T47D (cell line): ENCODE measurements at regions not wholly inside any gene's neighbourhood (a gene's known extent, or its start where the extent isn't known, plus 50 kb on each side); places are given as distances from the start of the nearest gene placed in this dataset.
"Not testable (repeated sequence)": the region's sequence is repeated elsewhere in the genome, so short reads cannot be mapped to it uniquely, and the experiment has no call there.

Experiments used
- DNase-seq, 2 experiments: peaks; one replicate each; pipeline versions ENCODE4 v3.0.0 to v3.0.0-alpha.2; 2011 to 2012; ENCODE audit warnings: low read depth in 1 of 2, low spot score in 1 of 2
- JUND ChIP-seq: IDR thresholded peaks from 2 replicates; pipeline ENCODE4 v1.6.1; 2012; ENCODE audit warnings: low read depth
- in situ Hi-C: cut with HindIII; loops from 2 replicates; pipeline ENCODE4 v1.10.0; 2016; ENCODE audit warnings: low sequenced_read_pairs, low pct_unique_long_range_greater_than_20kb

DNA sequence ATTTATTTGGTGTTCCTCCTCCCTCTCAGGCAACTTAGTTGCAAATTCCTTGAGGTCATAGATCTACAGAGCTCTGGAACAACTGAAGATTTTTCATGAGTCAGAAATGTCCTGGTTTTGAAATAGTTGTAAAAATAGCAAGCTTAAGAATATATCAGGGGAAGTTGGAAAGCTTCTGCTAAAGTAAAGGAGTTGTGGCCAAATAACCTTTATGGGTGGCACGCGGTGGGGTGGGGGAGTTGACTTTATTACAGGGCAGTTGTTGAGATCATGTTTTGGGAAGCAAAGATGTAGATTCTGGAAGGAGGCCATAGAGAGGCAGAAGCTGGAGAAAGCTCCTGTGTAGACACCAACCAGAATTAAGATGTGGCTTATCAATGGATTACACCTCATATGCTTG is 326.0 kb upstream of the MTPN start:
- in situ Hi-C loops: no loop called here
- TF ChIP-seq JUND: no peak
- DNase-seq: no peak

DNA sequence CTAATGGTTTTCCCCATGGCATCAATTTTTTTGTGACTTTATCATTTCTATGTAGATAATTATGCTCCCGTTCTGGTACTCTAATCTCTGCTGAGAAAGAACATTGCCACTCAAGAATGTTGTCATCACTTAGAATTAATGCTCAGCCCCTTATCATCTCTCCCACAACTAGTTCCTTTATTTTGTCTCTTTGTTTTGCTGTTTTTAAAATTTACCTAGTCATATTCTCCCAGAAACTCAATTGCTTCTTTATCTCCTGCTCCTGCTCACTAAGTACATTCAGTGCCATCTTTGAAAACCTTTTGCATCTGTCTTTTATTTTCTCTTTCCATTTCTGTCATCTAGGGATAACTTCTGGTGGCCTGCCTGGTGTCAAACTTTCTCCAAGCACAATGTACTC is 324.9 kb upstream of the MTPN start:
- no peak for DNase-seq
- in situ Hi-C loops: no loop called here
- no peak for TF ChIP-seq JUND

DNA sequence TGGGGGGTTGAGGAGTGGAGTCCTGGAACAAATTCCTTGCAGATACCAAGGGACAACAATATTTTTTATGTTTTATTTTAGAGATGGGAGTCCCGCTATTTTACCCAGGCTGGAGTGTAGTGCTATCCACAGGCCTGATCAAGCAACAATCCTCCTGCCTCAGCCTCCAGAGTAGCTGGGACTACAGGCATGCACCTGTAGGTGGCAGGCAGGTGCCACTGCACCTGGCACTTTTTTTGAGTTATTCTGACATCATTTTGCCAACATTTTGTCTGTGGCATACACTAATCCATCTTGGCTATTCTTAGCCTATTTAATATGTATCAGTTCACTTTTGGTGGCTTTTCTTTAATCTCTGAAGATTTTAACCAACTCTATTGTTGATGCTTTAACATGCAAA is 317.8 kb upstream of the MTPN start:
- in situ Hi-C loops: no loop called here
- peak in 1 of 2 experiments; percentile 2 for DNase-seq
- no peak for TF ChIP-seq JUND

DNA sequence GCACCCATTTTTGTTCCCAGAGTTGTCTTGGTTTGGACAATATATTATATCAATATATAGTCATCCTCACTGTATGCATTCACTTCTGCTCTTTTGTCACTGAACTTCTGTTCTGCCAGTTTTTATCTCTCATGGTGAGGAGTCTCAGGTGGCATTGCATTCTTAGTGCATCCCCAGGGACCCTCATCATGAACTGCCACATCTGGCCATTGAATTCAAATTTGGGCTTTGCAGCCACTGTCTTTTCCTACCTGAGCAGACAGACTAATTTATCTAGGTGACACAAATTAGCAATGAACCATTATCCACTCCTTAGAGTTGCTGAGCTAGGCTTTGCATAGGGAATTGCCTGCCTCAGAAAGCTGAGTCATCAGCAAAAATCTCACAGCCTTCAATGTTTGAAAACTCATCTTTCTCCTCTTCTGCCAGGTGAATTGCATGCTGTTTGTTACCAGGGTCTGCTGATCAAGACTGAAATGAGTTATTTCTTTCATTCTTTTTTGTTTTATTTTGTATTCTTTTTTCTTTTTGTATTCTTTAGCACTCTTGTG is 316.8 kb upstream of the MTPN start:
- in situ Hi-C loops: no loop called here
- no peak for DNase-seq
- no peak for TF ChIP-seq JUND

DNA sequence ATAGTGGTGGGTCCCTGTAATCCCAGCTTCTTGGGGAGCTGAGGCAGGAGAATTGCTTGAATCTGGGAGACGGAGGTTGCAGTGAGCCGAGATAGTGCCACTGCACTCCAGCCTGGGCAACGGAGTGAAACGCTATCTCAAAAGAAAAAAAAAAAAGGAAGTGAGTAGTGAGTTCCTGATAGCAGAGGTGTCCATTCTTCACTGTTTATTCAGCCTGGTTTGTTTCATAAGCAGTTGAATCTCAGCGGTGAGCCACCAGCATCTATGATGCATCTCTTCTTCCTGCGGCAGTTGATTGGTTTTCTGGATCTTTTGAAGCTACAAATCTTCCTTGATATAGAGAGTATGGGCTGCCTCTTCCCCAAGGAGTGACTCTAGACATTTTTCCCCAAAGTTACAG is 316.1 kb upstream of the MTPN start:
- in situ Hi-C loops: no loop called here
- no peak for TF ChIP-seq JUND
- DNase-seq: no peak

DNA sequence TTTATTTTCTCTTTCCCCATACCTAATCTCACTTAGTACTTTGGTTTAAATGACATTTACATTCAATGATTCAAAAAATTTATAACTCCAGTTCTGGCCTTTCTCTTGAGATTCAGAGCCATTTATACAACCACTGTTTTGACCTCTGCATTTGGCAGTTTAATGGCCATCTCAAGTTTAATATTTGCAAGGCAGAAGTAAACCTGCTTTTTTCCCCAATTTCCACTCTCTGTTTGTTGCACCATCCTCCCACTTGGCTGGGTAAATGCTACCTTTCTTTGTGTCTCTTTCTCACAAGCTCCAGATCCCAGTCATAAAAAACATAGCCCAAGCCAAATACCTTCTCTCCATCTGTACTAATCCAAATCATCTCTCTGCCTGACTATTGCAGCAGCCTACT is 315.2 kb upstream of the MTPN start:
- in situ Hi-C loops: no loop called here
- no peak for TF ChIP-seq JUND

DNA sequence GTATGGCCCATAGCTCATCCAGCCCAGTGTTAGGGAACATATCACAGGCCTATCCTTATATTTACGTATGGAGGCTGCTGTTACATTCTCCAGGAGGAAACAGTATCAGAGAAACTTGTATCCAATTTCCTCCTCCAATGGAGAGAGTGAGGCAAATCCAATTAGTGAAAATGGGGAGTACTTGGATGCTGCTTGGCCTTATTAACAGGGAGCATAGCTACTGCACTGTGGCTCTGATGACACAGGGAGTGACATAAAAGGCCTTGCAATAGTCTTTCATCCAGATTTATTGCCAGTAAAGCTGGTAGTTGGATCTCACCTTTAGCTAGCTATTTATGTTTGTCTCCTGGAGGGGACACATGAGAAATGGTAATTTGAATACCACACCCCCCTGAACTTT is 313.2 kb upstream of the MTPN start:
- DNase-seq: no peak
- in situ Hi-C loops: no loop called here

More for the DNA sequence above, 315.2 kb upstream of the MTPN start:
- no peak for DNase-seq

DNA sequence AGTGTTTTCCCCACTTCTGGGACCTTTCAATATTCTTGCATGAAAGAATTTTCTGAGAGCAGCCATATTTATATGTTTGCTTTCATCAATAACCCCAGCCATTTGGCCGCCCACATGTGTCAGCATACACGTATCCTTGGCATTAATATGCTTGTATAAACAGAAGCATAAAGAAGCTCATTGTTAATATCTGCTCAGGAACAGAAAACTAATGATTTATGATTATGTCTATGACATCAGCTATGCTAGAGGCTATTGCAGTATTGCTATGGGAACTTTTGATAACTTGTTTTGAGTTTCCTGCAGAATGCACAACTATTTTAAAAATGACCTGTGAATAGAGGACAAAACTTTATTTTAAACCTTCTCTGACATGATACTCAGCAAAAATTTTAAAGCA is 300.9 kb upstream of the MTPN start:
- no peak for DNase-seq
- in situ Hi-C loops: no loop called here
- TF ChIP-seq JUND: no peak

More for the DNA sequence above, 313.2 kb upstream of the MTPN start:
- TF ChIP-seq JUND: no peak

DNA sequence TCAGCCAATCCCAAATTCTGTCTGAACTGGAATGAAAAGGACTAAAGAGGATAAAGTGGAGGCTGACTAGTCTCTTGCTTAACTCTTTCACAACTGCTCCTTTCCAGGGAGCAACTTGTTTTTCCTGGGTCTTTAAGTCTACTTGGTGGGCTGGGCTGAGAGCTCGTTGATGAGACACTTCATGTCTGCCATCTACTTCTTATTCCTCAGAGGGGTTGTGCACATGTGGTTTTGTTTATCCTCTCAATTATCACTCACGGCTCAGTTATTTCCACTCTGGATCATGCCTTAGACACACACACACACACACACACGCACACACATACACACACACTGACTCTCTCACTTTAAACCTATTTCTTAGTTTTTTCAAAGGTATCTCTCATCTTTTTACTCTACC is 298.6 kb upstream of the MTPN start:
- in situ Hi-C loops: no loop called here
- no peak for DNase-seq
- no peak for TF ChIP-seq JUND

DNA sequence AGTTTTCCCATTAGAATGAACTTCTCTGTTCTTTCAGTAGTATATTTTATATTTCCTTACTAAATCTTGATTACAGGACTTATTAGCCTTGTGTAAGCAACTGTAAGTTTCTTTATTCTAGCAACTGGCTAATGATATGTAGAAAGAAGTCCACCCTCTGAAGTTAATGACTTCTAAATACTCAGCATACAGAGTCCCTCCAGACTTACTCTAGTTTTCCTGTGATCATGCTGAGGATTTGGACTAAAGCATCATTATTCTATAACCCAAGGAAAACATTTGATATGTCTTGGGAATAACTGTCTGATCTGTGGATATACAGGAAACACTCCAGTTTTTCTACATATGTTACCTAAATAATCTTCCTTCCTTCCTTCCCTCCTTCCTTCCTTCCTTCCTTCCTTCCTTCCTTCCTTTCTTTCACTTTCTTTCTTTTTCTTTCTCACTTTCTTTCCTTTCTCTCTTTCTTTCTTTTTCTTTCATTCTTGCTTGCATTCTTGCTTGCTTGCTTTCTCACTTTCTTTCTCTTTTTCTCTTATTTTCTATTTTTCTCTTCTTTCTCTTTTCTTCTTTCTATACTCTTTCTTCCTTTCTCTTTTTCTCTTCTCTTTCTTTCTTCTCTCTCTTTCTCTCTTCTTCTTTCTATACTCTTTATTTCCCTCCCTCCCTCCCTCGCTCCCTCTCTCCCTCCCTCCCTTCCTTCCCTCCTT is 297.6 kb upstream of the MTPN start:
- TF ChIP-seq JUND: no peak
- in situ Hi-C loops: no loop called here
- no peak for DNase-seq

DNA sequence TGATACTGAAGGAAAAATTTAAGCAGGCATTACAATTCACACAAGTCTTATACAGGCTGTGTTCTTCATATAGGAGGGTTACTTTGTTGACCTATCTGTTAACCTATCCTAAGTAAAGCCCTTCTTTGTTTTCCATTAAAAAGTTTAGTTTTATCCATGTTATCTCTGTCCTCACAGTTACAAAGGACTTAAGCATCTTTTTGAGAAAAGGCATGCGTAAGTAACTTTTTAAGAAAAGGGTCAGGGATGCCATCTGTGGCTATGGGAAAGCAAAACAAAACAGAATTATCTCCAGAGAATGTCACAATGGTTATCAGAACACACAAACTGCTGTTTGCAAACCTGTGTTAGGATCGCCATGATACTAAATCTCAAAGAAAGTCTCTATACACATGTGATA is 295.8 kb upstream of the MTPN start:
- no peak for TF ChIP-seq JUND
- DNase-seq: no peak
- in situ Hi-C loops: no loop called here

DNA sequence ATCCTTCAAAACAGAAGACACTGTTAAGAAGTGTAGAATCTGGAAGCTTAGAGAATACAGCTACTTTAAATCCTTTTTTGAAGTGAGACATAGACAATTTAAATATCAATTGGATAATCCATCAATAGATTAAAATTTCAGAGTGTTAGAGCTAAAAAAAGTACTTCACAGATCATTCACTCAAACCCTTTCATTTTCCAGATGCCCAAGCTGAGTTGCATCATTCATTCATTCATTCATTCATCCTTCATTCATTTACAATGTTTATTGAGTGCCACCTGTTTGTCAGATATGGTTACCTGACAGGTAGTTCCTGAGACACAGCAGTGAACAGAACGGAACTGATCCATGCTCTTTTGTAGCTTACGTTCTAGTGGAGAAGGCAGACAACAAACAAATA is 290.7 kb upstream of the MTPN start:
- in situ Hi-C loops: no loop called here
- DNase-seq: no peak
- no peak for TF ChIP-seq JUND

DNA sequence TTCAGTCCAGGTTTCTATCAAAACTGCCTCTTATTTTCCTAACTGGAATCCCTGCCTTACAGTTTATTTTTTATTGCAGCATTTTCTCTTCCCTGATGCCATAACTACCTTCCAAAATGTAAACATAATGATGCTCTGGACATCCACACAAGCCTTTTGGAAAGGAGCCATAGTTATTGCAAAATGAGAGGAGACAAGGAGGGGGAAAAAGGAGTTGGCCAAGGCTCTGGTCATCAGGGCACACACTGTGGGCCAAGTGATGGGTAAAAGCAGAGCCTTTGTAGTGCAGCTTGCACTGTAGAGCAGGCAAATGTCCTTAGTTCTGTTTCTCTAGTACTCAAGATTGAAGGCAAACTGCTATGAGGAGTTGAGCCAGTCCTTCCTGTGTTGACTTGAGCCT is 289.3 kb upstream of the MTPN start:
- no peak for DNase-seq
- in situ Hi-C loops: no loop called here
- TF ChIP-seq JUND: no peak

DNA sequence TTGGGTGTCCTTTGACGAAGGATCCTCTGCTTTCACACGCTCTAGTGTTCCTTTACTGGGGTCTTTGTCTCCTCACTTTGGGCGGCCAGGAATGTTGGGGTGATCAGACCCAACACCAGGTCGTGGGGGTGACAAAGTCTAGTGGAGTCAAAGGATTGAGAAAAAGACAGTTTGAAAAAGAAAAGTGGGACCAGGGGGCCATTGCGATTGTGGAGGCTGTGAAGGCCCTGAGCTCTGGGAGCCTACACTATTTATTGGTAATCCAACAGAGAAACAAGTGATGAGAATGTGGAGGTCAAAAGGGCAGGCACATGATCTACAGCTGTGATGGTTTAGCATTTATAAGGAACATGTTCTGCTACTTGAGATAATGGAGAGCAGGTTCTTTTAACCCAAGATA is 287.1 kb upstream of the MTPN start:
- in situ Hi-C loops, DNase-seq: not testable (repeated sequence)

DNA sequence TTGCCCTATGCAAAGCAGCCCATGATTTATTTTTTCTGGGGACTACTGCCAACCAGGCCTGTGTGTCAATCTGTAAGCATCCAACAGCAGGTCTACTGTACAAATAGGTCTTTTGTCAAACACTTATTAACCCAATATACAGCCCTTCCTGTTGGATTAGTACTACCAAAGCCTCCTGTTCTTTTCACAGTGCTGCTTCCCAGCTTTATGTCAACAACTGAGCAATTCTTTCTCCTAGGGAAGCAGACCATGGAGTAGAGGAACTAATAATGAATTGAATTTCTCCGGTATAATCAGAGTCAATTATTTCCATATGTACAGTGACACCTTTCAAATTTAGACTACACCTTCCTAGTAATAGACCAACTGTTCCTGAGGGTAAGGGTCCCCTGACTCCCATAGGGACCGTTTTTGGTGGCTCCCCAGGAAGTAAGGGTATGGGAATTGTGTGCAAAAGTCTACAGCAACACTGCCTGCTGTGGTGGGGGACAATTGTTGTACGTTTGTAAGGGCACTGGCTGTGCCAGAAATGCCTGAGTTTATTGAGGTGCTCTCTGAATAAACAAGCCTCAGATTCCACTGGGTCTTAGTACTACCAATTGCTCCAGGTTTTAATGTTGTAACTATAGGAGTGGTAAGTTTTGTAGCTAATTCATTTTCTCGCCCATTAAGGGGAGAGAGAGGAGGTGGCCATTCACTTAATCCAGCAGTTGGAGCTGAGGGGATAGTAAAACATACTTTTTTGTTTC is 286.1 kb upstream of the MTPN start:
- DNase-seq, in situ Hi-C loops: not testable (repeated sequence)

DNA sequence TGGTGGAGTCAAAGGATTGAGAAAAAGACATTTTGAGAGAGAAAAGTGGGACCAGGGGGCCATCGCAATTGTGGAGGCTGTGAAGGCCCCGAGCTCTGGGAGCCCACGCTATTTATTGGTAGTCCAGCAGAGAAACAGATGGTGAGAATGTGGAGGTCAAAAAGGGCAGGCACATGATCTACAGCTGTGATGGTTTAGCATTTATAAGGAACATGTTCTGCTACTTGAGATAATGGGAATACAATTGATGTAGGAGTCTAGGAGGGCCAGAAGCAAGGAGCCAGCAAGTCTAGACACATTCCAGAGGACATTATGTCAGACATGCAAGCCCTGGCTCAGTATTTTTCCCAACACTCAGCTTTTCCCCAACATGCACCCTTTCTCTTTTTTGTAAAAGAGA is 283.4 kb upstream of the MTPN start:
- DNase-seq, in situ Hi-C loops: not testable (repeated sequence)
